Right kidney (tissue), 1 donor: ENCODE measurements at regions not wholly inside any gene's neighbourhood (a gene's known extent, or its start where the extent isn't known, plus 50 kb on each side); places are given as distances from the start of the nearest gene placed in this dataset.
"Not testable (repeated sequence)": the region's sequence is repeated elsewhere in the genome, so short reads cannot be mapped to it uniquely, and the experiment has no call there.

Experiments used
- DNase-seq: peaks from one replicate; pipeline ENCODE4 v3.0.0-alpha.2; 2016

DNA sequence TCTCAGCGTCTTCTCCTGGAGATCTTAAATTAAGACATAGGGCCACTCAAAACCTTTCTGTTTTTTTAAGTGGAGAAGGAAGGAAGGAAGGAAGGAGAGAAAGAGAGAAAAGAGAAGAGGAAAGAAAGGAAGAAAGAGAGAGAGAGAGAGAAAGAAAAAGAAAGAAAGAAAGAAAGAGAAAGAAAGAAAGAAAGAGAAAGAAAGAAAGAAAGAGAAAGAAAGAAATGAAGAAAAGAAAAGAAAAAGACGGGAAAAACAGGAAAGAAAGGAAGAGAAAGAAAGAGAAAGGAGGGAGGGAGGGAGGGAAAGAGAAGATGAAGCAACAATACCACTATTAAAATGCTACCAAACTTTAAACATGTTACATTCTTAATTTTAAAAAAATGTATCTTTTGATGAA lies 336.5 kb upstream of the ARID1B start:
- DNase-seq, result no peak

DNA sequence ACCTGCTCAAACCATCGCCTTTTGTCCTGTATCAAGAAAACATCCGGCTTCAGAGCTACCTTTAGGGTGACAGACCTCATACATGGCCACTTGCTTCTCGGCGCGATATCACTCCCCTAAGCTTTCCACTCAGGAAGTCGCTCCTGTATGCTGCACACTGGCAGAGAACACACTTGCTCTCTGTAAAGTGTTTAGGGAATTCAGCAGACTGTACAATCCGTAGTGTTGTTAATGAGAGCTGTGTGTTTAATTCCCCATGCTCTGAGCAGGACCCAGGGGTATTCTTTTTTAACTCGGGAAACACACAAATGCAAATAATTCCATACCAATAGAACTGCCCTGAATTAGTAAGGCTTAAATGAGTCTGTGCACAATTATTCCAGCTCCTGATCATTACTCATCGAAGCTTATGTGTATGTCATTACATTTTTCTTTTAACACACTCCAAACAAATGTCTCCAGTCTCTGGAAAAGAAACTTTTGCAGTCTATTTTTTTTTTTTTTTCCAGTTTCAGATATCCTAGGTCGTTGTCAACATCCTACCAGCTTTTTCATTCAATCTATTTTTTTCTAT lies 338.7 kb upstream of the ARID1B start:
- no peak for DNase-seq

DNA sequence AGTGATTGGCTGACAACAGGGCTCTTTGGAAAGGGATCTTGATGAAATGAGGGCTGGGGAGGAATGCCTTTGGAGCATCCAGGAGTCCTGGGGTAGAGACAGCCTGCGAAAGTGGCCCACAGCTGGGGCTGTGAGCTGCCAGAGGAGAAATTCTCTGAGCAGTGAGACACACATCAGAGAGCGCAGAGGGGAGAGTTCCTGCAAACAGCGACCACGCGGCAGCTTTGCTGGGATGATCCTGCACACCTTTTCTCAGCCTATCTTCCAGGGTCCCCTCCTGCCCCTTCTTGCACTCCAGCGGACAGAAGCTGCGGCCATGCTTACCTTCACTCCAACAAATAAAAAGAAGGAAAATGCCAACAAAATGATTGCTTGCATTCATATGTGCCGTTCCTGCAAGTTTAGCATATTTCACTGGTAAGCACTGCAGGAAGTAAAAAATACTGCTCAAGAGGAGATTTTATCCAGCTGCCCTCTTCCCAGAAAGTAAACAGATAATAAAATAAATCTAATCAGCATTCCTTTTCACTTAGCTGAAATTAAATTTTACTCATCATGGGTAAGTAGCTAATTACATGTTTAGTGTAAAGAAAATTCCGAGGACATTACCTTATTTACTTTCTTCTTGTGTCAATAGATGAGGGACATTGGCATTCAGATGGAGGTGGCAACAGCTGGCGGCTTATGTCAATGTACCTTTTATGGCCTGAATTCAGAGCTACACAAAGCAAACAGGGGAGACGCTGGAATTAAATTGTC lies 339.9 kb upstream of the ARID1B start:
- peak; percentile 36 for DNase-seq

GRCh38 chr6:156434795-156435190 lies 342.4 kb upstream of the ARID1B start:
- no peak for DNase-seq

- no peak for DNase-seq
Observed at GRCh38 chr6:156434049-156434794, 343.0 kb upstream of the ARID1B start.

DNA sequence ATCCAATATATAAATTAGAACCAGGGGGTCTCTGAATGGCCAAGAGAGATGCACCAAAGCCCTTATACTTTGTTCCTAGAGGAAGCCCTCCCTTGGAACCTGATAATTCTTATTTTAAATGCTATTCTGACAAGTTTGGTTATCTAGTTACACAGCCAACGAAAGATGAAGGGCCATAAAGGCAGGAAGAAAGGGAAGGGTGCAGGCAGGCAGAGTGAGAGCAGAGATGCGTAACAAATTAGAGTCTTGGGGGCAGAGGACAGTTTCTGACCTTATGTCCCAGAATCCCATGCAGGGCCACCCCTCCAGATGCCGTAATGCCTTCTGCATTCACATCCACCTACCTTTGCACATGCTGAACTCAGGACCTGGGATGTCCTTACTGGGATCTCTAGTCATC lies 344.6 kb upstream of the ARID1B start:
- peak; percentile 9 for DNase-seq

DNA sequence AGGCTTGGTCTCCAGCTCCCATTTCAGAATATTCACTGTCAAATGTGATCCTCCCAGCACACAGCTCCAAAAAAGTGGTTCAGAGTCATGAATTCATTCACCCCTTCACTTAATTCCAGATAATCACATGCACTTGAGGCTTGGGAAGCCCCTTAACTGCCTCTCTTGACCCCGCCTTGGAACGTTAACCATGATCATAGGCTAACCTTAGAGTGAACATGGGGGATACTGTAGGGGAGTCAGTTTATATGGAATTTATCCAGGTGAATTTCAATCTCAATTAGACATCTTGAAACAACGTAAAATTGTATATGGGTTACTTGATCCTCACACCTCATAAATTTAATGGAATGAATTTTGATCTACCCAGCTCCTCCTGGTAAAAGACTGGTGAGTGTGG lies 346.8 kb upstream of the ARID1B start:
- peak; percentile 29 for DNase-seq

GRCh38 chr6:156427345-156427744 lies 349.8 kb upstream of the ARID1B start:
- DNase-seq, result no peak

DNA sequence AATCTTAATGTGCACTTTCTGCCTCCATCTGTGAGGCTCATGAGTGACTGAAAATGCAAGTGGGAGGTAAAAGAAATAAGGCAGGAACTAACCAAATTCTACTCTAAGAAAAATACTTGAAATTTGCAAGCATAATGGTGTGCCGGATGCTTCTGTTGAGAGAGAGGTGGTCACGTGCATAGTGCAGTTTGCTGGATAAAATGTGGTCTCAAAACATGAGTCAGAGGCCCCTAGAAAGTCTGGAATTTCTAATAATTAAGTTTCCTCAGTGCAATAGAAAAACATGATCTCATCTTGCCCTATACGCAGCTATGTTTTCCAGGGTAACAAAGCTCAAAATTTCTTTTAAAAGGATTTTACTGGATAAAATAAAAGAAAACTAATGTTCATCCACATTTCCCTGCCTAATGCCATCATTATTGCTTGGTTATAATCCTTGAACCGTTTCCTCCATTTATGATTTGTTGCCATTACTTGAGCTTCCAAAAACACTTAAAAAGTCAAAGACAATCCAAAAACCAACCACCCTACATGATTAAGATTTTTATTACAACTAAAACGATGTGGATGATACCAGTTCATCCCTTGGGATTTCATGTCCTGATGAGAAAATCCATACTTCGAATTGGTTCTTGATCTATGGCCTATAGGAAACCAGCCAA lies 351.7 kb upstream of the ARID1B start:
- no peak for DNase-seq

- DNase-seq, result no peak
Observed at GRCh38 chr6:156423829-156424228, 353.3 kb upstream of the ARID1B start.

DNA sequence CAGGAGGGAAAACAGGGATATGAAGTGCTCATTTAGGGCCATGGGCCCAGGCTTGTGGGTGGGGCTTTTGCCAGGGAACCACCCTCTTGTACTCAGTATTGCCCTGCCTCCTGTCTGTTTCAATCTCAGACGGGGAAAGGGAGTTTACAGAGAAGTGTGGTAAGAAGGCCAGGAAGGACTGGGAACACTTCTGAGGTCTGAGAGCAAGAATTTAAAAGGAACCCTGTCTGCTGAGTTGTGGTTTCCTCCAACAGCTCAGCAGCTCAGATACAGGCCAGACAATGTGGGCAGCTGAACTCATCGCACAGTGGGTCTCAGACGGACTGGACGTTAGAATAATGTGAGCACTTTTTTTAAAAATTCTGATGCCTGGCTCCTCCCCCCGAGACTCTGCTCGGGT lies 354.1 kb upstream of the ARID1B start:
- no peak for DNase-seq

- DNase-seq, result no peak
Observed at GRCh38 chr6:156421933-156422332, 355.2 kb upstream of the ARID1B start.

GRCh38 chr6:156421301-156421700 lies 355.9 kb upstream of the ARID1B start:
- not testable (repeated sequence) for DNase-seq

- no peak for DNase-seq
Observed at GRCh38 chr6:156420172-156420993, 356.8 kb upstream of the ARID1B start.

GRCh38 chr6:156419594-156419993 lies 357.6 kb upstream of the ARID1B start:
- no peak for DNase-seq

DNA sequence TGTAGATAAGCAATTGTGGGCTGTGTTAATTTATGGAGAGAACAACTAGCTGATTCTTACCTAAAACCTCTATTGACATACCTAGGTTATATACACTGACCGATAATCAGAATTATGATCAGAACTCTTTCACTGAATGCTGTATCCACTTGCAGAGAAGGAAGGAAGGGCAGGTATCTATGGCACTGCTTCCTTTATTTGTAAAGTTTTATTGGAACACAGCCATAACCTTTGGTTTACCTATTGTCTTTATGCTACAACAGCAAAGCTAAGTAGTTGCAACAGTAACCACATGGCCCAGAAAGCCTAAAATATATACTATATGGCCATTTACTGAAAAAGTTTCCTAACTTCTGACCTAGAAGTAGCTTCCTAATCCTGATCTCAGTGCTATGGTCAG lies 358.9 kb upstream of the ARID1B start:
- no peak for DNase-seq

DNA sequence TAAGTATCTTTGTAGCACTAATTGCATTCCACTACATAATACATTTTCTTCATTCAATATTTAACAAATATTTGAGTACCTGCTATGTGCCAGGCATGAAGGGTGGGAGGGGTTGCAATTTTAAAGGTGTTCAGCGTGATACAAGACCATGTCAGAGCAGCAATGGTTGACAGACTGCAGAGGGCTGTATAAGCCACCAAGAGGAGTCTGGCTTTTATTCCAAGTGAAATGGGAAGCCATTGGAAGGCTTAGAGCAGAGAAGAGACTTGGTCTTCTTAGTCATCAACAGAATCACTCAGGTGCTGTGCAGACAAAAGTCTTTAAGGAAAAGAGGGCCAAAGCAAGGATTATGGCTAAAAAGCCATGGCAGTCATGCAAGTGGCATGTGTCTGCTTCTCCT lies 360.8 kb upstream of the ARID1B start:
- no peak for DNase-seq

- DNase-seq, result no peak
Observed at GRCh38 chr6:156413154-156413553, 364.0 kb upstream of the ARID1B start.

DNA sequence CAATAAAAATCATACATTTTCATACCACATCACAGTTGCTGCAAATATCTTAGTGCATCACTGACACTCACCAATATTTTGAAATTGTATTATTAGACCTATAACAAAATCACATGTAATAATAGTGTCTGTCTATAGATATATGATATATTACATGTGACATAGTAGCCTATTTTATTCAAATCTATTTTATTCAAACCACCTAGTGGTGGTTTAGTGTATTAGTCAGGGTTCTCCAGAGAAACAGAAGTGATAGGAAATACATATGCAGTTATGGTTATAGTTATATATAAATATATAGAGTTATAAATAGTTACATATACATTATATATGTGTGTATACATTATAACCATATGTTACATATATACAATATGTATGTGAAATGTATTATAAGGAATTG lies 366.5 kb upstream of the ARID1B start:
- no peak for DNase-seq

DNA sequence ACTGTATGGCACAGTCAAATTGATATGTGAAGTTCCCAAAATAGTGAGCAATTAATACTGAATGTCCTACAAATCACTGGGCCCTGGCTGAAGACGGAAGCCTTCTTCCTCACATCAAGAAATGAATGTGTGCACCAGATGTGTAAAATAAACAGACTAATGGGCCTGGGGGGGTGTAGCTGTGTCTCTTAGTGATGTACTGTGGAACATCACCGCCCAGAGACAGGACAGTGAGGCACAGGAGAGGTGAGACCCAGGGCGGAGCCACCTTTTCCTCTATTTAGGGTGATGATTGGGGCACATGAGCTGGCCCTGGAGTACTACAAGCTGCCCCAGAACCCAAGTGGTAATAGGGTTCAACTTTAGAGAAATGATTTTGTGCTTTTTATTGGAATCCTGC lies 368.5 kb upstream of the ARID1B start:
- no peak for DNase-seq

GRCh38 chr6:156407334-156407733 lies 369.8 kb upstream of the ARID1B start:
- DNase-seq, result no peak

DNA sequence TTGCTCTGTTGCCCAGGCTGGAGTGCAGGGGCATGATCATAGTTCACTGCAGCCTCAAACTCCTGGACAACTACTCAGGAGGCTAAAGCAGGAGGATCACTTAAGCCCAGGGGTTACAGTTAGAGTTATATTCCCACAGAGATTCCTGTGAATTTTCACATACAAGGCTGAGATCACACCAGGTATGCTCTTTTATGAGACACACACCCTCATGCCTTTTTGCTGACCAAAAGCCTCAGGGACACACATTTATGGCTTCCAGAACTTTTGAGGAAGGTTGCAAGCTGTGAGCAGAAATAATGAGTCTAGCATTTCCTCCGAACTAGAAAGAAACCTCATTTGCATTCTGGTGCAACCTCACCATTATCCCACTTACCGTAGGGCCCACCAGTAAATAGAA lies 370.5 kb upstream of the ARID1B start:
- DNase-seq, result no peak
